ENCODE measurements at regions not wholly inside any gene's neighbourhood (a gene's known extent, or its start where the extent isn't known, plus 50 kb on each side); places are given as distances from the start of the nearest gene placed in this dataset.

- no peak for TF ChIP-seq CTCF (IDR thresholded peaks at IDR 0.05; ENCODE audit: control extremely low read depth, extremely low read depth, low read depth, missing control alignments)
- no peak for DNase-seq (ENCODE audit: extremely low spot score)
- CTCF ChIA-PET, result no interaction called here
- POLR2A ChIA-PET, result no interaction called here
These were observed 282.6 kb upstream of the ID4 start for GRCh38 chr6:19554356-19555225.

GRCh38 chr6:19557191-19557590, 280.0 kb upstream of the ID4 start:
- CTCF ChIA-PET, result no interaction called here
- no peak for TF ChIP-seq CTCF (IDR thresholded peaks at IDR 0.05; ENCODE audit: control extremely low read depth, extremely low read depth, low read depth, missing control alignments)
- no peak for DNase-seq (ENCODE audit: extremely low spot score)
- POLR2A ChIA-PET, result no interaction called here

GRCh38 chr6:19558201-19558600, 279.0 kb upstream of the ID4 start:
- no peak for DNase-seq (ENCODE audit: extremely low spot score)
- ChIA-PET POLR2A (no interaction called here), CTCF (no interaction called here)
- TF ChIP-seq CTCF (IDR thresholded peaks at IDR 0.05; ENCODE audit: control extremely low read depth, extremely low read depth, low read depth, missing control alignments), result no peak

- TF ChIP-seq CTCF (IDR thresholded peaks at IDR 0.05; ENCODE audit: control extremely low read depth, extremely low read depth, low read depth, missing control alignments), result no peak
- POLR2A ChIA-PET, result no interaction called here
- DNase-seq (ENCODE audit: extremely low spot score), result no peak
- CTCF ChIA-PET, result no interaction called here
These were observed 278.2 kb upstream of the ID4 start for GRCh38 chr6:19558934-19559333.

GRCh38 chr6:19562468-19562867, 274.7 kb upstream of the ID4 start:
- ChIA-PET CTCF (no interaction called here), POLR2A (no interaction called here)
- TF ChIP-seq CTCF (IDR thresholded peaks at IDR 0.05; ENCODE audit: control extremely low read depth, extremely low read depth, low read depth, missing control alignments), result no peak

GRCh38 chr6:19569563-19569962, 267.6 kb upstream of the ID4 start:
- POLR2A ChIA-PET, result no interaction called here
- CTCF ChIA-PET, result no interaction called here
- no peak for DNase-seq (ENCODE audit: extremely low spot score)
- no peak for TF ChIP-seq CTCF (IDR thresholded peaks at IDR 0.05; ENCODE audit: control extremely low read depth, extremely low read depth, low read depth, missing control alignments)

More at GRCh38 chr6:19562468-19562867, 274.7 kb upstream of the ID4 start:
- DNase-seq (ENCODE audit: extremely low spot score), result no peak
